H1 (cell line): ENCODE measurements at regions not wholly inside any gene's neighbourhood (a gene's known extent, or its start where the extent isn't known, plus 50 kb on each side); places are given as distances from the start of the nearest gene placed in this dataset.

Source experiments
- CTCF ChIA-PET: fragments of 300-600 bp; sonication (Branson Sonifier 250); formaldehyde crosslinking; loops from one replicate; lab custom pipeline; 2021; ENCODE audit not compliant: partially characterized antibody; lab: Charles Lee
- POLR2A ChIA-PET: fragments of 300-600 bp; sonication (Branson Sonifier 250); formaldehyde crosslinking; loops from one replicate; lab custom pipeline; 2021; ENCODE audit warnings: inconsistent platforms; ENCODE audit not compliant: partially characterized antibody; lab: Charles Lee
- DNase-seq, 2 experiments: peaks; one replicate each; pipeline versions ENCODE4 v3.0.0 to v3.0.0-alpha.2; 2010 to 2022; ENCODE audit warnings: low spot score in 2 of 2, low read depth in 1 of 2, mixed read lengths in 1 of 2
- FAIRE-seq: peaks from 2 replicates; lab custom pipeline; 2011; peaks lifted over from hg19 to GRCh38; lab: Jason Lieb, UNC
- H2AFZ ChIP-seq: 2 replicates; pipeline ENCODE4 v1.8.1; 2012; ENCODE audit warnings: low read length, inconsistent platforms
- H2AK5ac ChIP-seq: 2 replicates; pipeline ENCODE4 v1.6.1; 2013; ENCODE audit warnings: low read depth, low read length
- H2BK120ac ChIP-seq: replicated peaks from 2 replicates; pipeline ENCODE3; 2013; ENCODE audit warnings: low read depth, low read length, inconsistent platforms
- H2BK12ac ChIP-seq: 2 replicates; pipeline ENCODE4 v1.6.1; 2013; ENCODE audit warnings: low read depth, low read length
- H2BK15ac ChIP-seq: 2 replicates; pipeline ENCODE4 v1.6.1; 2013; ENCODE audit warnings: low read length
- H2BK20ac ChIP-seq: 2 replicates; pipeline ENCODE4 v1.6.1; 2013; ENCODE audit warnings: low read length
- H2BK5ac ChIP-seq: 2 replicates; pipeline ENCODE4 v1.6.1; 2013; ENCODE audit warnings: low read depth, low read length
- H3K14ac ChIP-seq: 2 replicates; pipeline ENCODE4 v1.6.1; 2013; ENCODE audit warnings: inconsistent platforms; ENCODE audit not compliant: insufficient read length
- H3K18ac ChIP-seq: 2 replicates; pipeline ENCODE4 v1.6.1; 2013; ENCODE audit warnings: low read length; ENCODE audit errors: extremely low read depth
- H3K23ac ChIP-seq: 2 replicates; pipeline ENCODE4 v1.6.1; 2013; ENCODE audit warnings: inconsistent platforms; ENCODE audit not compliant: insufficient read length
- H3K23me2 ChIP-seq: 2 replicates; pipeline ENCODE4 v1.6.1; 2013; ENCODE audit warnings: low read depth, low read length
- H3K27ac ChIP-seq: 2 replicates; pipeline ENCODE4 v1.6.1; 2011; ENCODE audit warnings: low read depth, low read length, inconsistent platforms
- H3K27me3 ChIP-seq, 4 experiments: replicated peaks in 1 of 4; 1 replicate in 1 of 4; 2 replicates in 3 of 4; pipeline versions ENCODE4 v1.6.1 to v1.8.1; 2011 to 2013; ENCODE audit warnings: low read length in 3 of 4, mild to moderate bottlenecking in 3 of 4, inconsistent platforms in 2 of 4, mixed read lengths in 2 of 4, moderate library complexity in 1 of 4; ENCODE audit not compliant: control insufficient read depth in 3 of 4, insufficient read depth in 3 of 4; ENCODE audit errors: extremely low read depth in 1 of 4
- H3K36me3 ChIP-seq, 4 experiments: 2 replicates each; pipeline versions ENCODE4 v1.6.1 to v1.8.1; 2011 to 2013; ENCODE audit warnings: mild to moderate bottlenecking in 4 of 4, low read length in 3 of 4, moderate library complexity in 2 of 4, control low read depth in 1 of 4, inconsistent platforms in 1 of 4; ENCODE audit not compliant: insufficient read depth in 4 of 4, control insufficient read depth in 2 of 4
- H3K4ac ChIP-seq: replicated peaks from 2 replicates; pipeline ENCODE3; 2013; ENCODE audit warnings: low read length, low read depth, mixed read lengths, inconsistent platforms; ENCODE audit not compliant: insufficient read length
- H3K4me1 ChIP-seq, 4 experiments: replicated peaks in 1 of 4; 1 replicate in 1 of 4; 2 replicates in 3 of 4; pipeline versions ENCODE4 v1.6.1 to v1.8.1; 2011 to 2013; ENCODE audit warnings: low read length in 3 of 4, inconsistent platforms in 2 of 4, mixed read lengths in 1 of 4; ENCODE audit not compliant: insufficient read depth in 4 of 4, control insufficient read depth in 3 of 4
- H3K4me2 ChIP-seq, 2 experiments: 2 replicates each; pipeline versions ENCODE4 v1.6.1 to v1.8.1; 2011 to 2013; ENCODE audit warnings: low read depth in 2 of 2, low read length in 2 of 2, control low read depth in 1 of 2, inconsistent platforms in 1 of 2, mild to moderate bottlenecking in 1 of 2; ENCODE audit not compliant: insufficient read depth in 1 of 2
- H3K4me3 ChIP-seq, 4 experiments: fragments of 200-600, 300-600 bp in 1 of 4; sonication (generic), shearing (Covaris generic), sonication (Bioruptor Twin) in 1 of 4; 2 replicates each; pipeline versions ENCODE4 v1.5.1 to v1.8.1; 2011 to 2016; ENCODE audit warnings: low read length in 4 of 4, low read depth in 3 of 4, control low read depth in 2 of 4, inconsistent platforms in 2 of 4, mild to moderate bottlenecking in 2 of 4, mixed read lengths in 1 of 4, moderate library complexity in 1 of 4; ENCODE audit not compliant: insufficient read depth in 2 of 4; ENCODE audit errors: extremely low read depth in 1 of 4
- H3K56ac ChIP-seq: replicated peaks from 2 replicates; pipeline ENCODE3; 2013; ENCODE audit warnings: low read depth, mild to moderate bottlenecking, mixed read lengths, low read length, inconsistent platforms; ENCODE audit not compliant: insufficient read length
- H3K79me1 ChIP-seq: 2 replicates; pipeline ENCODE4 v1.6.1; 2013; ENCODE audit warnings: low read depth, low read length, control low read depth
- H3K79me2 ChIP-seq, 2 experiments: 2 replicates each; pipeline versions ENCODE4 v1.6.1 to v1.8.1; 2012 to 2013; ENCODE audit warnings: low read length in 2 of 2, mild to moderate bottlenecking in 2 of 2, inconsistent platforms in 1 of 2; ENCODE audit not compliant: insufficient read depth in 2 of 2, control insufficient read depth in 1 of 2
- H3K9ac ChIP-seq, 4 experiments: replicated peaks in 1 of 4; 1 replicate in 1 of 4; 2 replicates in 3 of 4; pipeline versions ENCODE4 v1.6.1 to v1.8.1; 2011 to 2013; ENCODE audit warnings: low read depth in 3 of 4, low read length in 3 of 4, control low read depth in 2 of 4, mild to moderate bottlenecking in 2 of 4, moderate library complexity in 2 of 4, inconsistent platforms in 1 of 4; ENCODE audit errors: extremely low read depth in 1 of 4
- H3K9me3 ChIP-seq, 2 experiments: 2 replicates each; pipeline versions ENCODE4 v1.6.1 to v1.8.1; 2012 to 2013; ENCODE audit warnings: mild to moderate bottlenecking in 2 of 2, moderate library complexity in 2 of 2, control low read depth in 1 of 2, inconsistent platforms in 1 of 2, low read depth in 1 of 2, low read length in 1 of 2, mixed read lengths in 1 of 2; ENCODE audit not compliant: insufficient read depth in 2 of 2
- H4K20me1 ChIP-seq, 2 experiments: replicated peaks in 1 of 2; 2 replicates each; pipeline versions ENCODE3 to v1.8.1; 2011 to 2013; ENCODE audit warnings: inconsistent platforms in 2 of 2, low read length in 2 of 2, mild to moderate bottlenecking in 1 of 2; ENCODE audit not compliant: insufficient read depth in 2 of 2, control insufficient read depth in 1 of 2
- H4K5ac ChIP-seq: 2 replicates; pipeline ENCODE4 v1.6.1; 2013; ENCODE audit warnings: low read length, low read depth, mixed read lengths, inconsistent platforms; ENCODE audit not compliant: insufficient read length
- H4K8ac ChIP-seq: 2 replicates; pipeline ENCODE4 v1.8.0; 2013; ENCODE audit warnings: mild to moderate bottlenecking, moderate library complexity, low read length, inconsistent platforms; ENCODE audit not compliant: insufficient read depth; ENCODE audit errors: extremely low read depth
- H4K91ac ChIP-seq: replicated peaks from 2 replicates; pipeline ENCODE3; 2013; ENCODE audit warnings: low read length, mixed read lengths, inconsistent platforms; ENCODE audit not compliant: insufficient read length
- CHD1 ChIP-seq: IDR thresholded peaks from 2 replicates; pipeline ENCODE4 v1.6.1; 2012; ENCODE audit warnings: low read depth, low read length, improper control_type of control experiment
- EP300 ChIP-seq, 2 experiments: IDR thresholded peaks; 1 replicate in 1 of 2; 2 replicates in 1 of 2; pipeline ENCODE4 v1.6.1; 2011 to 2012; ENCODE audit warnings: low read depth in 2 of 2, low read length in 2 of 2, mild to moderate bottlenecking in 2 of 2, borderline replicate concordance in 1 of 2, inconsistent platforms in 1 of 2, moderate library complexity in 1 of 2
- HDAC2 ChIP-seq, 2 experiments: fragments of 300-600 bp in 1 of 2; sonication (generic) in 1 of 2; IDR thresholded peaks; 2 replicates each; pipeline ENCODE4 v1.6.1; 2011 to 2012; ENCODE audit warnings: low read depth in 2 of 2, low read length in 2 of 2, mild to moderate bottlenecking in 2 of 2, moderate library complexity in 2 of 2, borderline replicate concordance in 1 of 2, inconsistent platforms in 1 of 2
- NANOG ChIP-seq: IDR thresholded peaks from 2 replicates; pipeline ENCODE4 v1.6.1; 2011; ENCODE audit warnings: low read length, low read depth, mild to moderate bottlenecking, inconsistent platforms; ENCODE audit not compliant: insufficient read depth, poor library complexity, severe bottlenecking
- RAD21 ChIP-seq, 2 experiments: IDR thresholded peaks in 1 of 2; conservative IDR thresholded peaks in 1 of 2; 2 replicates each; pipeline ENCODE4 v1.6.1; 2011; ENCODE audit warnings: low read depth in 2 of 2, low read length in 2 of 2, improper control_type of control experiment in 1 of 2, inconsistent platforms in 1 of 2, mild to moderate bottlenecking in 1 of 2, moderate library complexity in 1 of 2
- RNF2 ChIP-seq: fragments of 200-900, 300-1000 bp; sonication (generic); IDR thresholded peaks from 2 replicates; pipeline ENCODE4 v1.7.1; 2016; ENCODE audit warnings: borderline replicate concordance, low read depth, mild to moderate bottlenecking, antibody characterized with exemption, low read length; ENCODE audit not compliant: poor library complexity, severe bottlenecking; ENCODE audit errors: missing control alignments
- SP2 ChIP-seq: IDR thresholded peaks from 2 replicates; pipeline ENCODE4 v1.6.1; 2012; ENCODE audit warnings: mild to moderate bottlenecking, low read length, inconsistent platforms
- TCF12 ChIP-seq: IDR thresholded peaks from 2 replicates; pipeline ENCODE4 v1.6.1; 2011; ENCODE audit warnings: low read depth, mild to moderate bottlenecking, low read length
- TEAD4 ChIP-seq: IDR thresholded peaks from 2 replicates; pipeline ENCODE4 v1.6.1; 2012; ENCODE audit warnings: low read depth, low read length, inconsistent platforms, mixed read lengths
- WGBS, 2 experiments: shearing (Covaris generic) in 1 of 2; methylation state at CpG; one replicate each; pipeline versions ENCODE4 v1.1.6 to v1.1.7; 2013 to 2015; ENCODE audit warnings: low lambda C conversion rate in 2 of 2, mixed read lengths in 2 of 2, inconsistent platforms in 1 of 2, low coverage in 1 of 2, missing lambda C conversion rate in 1 of 2; ENCODE audit not compliant: insufficient replicate concordance in 2 of 2, insufficient coverage in 1 of 2, insufficient read length in 1 of 2; ENCODE audit errors: extremely low coverage in 1 of 2, missing lambda C conversion rate in 1 of 2; 5-methylcytosine and 5-hydroxymethylcytosine counted together
- TF ChIP-seq, protein P1 (sequence below): IDR thresholded peaks from 2 replicates; pipeline ENCODE4 v1.6.1; 2011; ENCODE audit warnings: low read depth, mild to moderate bottlenecking, low read length; ENCODE audit not compliant: insufficient read depth

DNA sequence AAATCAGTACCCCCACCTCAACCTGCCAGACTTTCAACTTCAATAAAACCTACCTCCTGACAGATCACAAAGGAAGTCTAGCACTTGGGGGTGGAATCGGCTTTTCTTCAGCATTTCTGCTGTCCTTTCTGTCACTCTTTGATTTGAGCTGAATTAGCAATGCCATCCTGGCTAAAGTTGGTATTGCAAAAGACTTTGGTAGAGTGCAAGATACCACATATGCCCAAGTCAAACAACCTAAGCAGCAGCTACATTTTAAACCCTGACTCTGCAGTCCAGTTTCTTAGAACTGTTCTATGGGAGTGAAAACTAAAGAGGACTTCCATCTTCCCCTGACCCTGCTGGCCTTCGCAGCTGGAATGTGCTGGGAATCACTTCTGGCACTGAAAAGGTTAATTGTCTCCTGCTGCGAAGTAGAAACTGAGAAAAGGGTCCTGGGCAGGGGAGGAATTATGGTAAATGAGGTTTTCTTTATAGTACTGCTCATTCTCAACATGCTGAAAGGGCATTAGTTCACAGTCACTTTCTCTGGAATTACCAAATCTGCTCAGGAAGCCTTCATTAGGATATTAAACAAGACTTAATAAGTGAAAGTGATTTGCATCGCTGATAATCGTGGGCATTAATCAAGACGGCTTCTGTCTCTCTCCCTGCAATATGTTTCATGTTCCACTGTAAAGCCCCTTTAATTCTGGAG lies 126.2 kb upstream of the SMYD2 start:
- Histone ChIP-seq H2BK15ac (no peak overlapping the region), H4K20me1 (no peaks in the 10 kb centered on the region), H3K9ac (no peak overlapping the region), H4K5ac (no peak overlapping the region), H2BK120ac (no peak overlapping the region), H3K4me3 (no peak overlapping the region), H2AK5ac (no peak overlapping the region), H3K23me2 (no peaks in the 10 kb centered on the region), H3K36me3 (no peaks in the 10 kb centered on the region), H3K79me1 (no peaks in the 10 kb centered on the region), H3K4ac (no peak overlapping the region), H2BK20ac (no peak overlapping the region), H4K8ac (no peak overlapping the region), H3K27ac (no peak overlapping the region), H4K91ac (no peak overlapping the region), H3K27me3 (no peaks in the 10 kb centered on the region), H3K14ac (no peak overlapping the region), H3K56ac (no peak overlapping the region), H2AFZ (no peak overlapping the region), H3K23ac (no peak overlapping the region), H3K18ac (no peak overlapping the region), H2BK5ac (no peak overlapping the region), H3K4me1 (peaks cover 0 to 15% (median 2%) of the 10 kb centered on the region in 4 experiments; a peak in 3 of 7 replicates), H3K9me3 (no peaks in the 10 kb centered on the region), H3K4me2 (peak overlapping the region in 1 of 2 experiments; percentile 44; a peak in 2 of 4 replicates), H3K79me2 (no peaks in the 10 kb centered on the region), H2BK12ac (no peak overlapping the region)
- 50% methylated on average over 6 of the region's 6 CpGs; no CpG with 5 or more reads in 1 of the 2 experiments for WGBS, 2 experiments
- ChIA-PET POLR2A (no interaction called here), CTCF (interaction anchor here (0.7 to 1.8 kb wide), 5 partner anchors 8 to 286 kb away, joined by 3 to 6 read pairs (median 3); no protein-coding TSS in a partner anchor)
- TF ChIP-seq TEAD4 (peak; percentile 93), TCF12 (0 out of 2 replicates have a peak, but pooled peaks have one; percentile 37), RAD21 (IDR thresholded peaks at IDR 0.05 in 1 of 2, conservative IDR thresholded peaks at IDR 0.05 in 1 of 2; ENCODE audit: low read depth in 2 of 2, low read length in 2 of 2) (peak in 1 of 2 experiments; percentile 4; a peak in 1 of 4 replicates), HDAC2 (IDR thresholded peaks at IDR 0.05; ENCODE audit: borderline replicate concordance in 1 of 2, low read depth in 2 of 2, low read length in 2 of 2) (0 out of 4 replicates have a peak, but pooled peaks of 1 of the 2 experiments have one; percentile 44), EP300 (IDR thresholded peaks at IDR 0.05; ENCODE audit: borderline replicate concordance in 1 of 2, low read depth in 2 of 2, low read length in 2 of 2) (0 out of 3 replicates have a peak, but pooled peaks of 1 of the 2 experiments have one; percentile 22), CHD1 (no peak), RNF2 (no peak), NANOG (peak; percentile 56), SP2 (no peak)
- TF ChIP-seq, protein P1, sequence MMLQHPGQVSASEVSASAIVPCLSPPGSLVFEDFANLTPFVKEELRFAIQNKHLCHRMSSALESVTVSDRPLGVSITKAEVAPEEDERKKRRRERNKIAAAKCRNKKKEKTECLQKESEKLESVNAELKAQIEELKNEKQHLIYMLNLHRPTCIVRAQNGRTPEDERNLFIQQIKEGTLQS, result no peak
- DNase-seq (no peak), FAIRE-seq (no peak)
